Nephron progenitor cell (in vitro differentiated cells): ENCODE measurements at regions not wholly inside any gene's neighbourhood (a gene's known extent, or its start where the extent isn't known, plus 50 kb on each side); places are given as distances from the start of the nearest gene placed in this dataset.

Source experiments
- DNase-seq: peaks from one replicate; pipeline ENCODE4 v3.0.0; 2021
- H3K27ac Mint-ChIP-seq: 2 replicates; pipeline ENCODE4 v1.8.0; 2021; ENCODE audit warnings: mild to moderate bottlenecking, moderate library complexity, mixed read lengths
- H3K27me3 Mint-ChIP-seq: 2 replicates; pipeline ENCODE4 v1.8.0; 2021; ENCODE audit warnings: mild to moderate bottlenecking, low read depth, mixed read lengths; ENCODE audit not compliant: poor library complexity
- H3K36me3 Mint-ChIP-seq: 2 replicates; pipeline ENCODE4 v1.8.0; 2021; ENCODE audit warnings: low read depth, mixed read lengths
- H3K4me1 Mint-ChIP-seq: 2 replicates; pipeline ENCODE4 v1.8.0; 2021; ENCODE audit warnings: mixed read lengths
- H3K4me3 Mint-ChIP-seq: 2 replicates; pipeline ENCODE4 v1.8.0; 2021; ENCODE audit warnings: mild to moderate bottlenecking, moderate library complexity, mixed read lengths
- H3K9me3 Mint-ChIP-seq: 2 replicates; pipeline ENCODE4 v1.8.0; 2021; ENCODE audit warnings: mild to moderate bottlenecking, moderate library complexity, mixed read lengths
- CTCF ChIP-seq: fragments of 200-600 bp; sonication (generic); IDR thresholded peaks from 2 replicates; pipeline ENCODE4 v1.5.0; 2021; ENCODE audit warnings: antibody characterized with exemption

- no peak for DNase-seq
- Mint-ChIP-seq H3K27ac (no peak overlapping the region), H3K36me3 (no peaks in the 10 kb centered on the region), H3K27me3 (peaks cover 4% of the 10 kb centered on the region), H3K9me3 (no peaks in the 10 kb centered on the region), H3K4me1 (no peaks in the 10 kb centered on the region), H3K4me3 (no peak overlapping the region)
- no peak for TF ChIP-seq CTCF
Measured at GRCh38 chr6:9417400-9417799, 982.1 kb upstream of the SLC35B3 start.

GRCh38 chr6:9412951-9413559, 977.7 kb upstream of the SLC35B3 start:
- Mint-ChIP-seq H3K4me3 (no peak overlapping the region), H3K4me1 (no peaks in the 10 kb centered on the region), H3K9me3 (no peaks in the 10 kb centered on the region), H3K36me3 (no peaks in the 10 kb centered on the region), H3K27ac (no peak overlapping the region), H3K27me3 (no peaks in the 10 kb centered on the region)
- peak; percentile 62 for TF ChIP-seq CTCF
- DNase-seq, result peak; percentile 25

- TF ChIP-seq CTCF, result no peak
- Mint-ChIP-seq H3K9me3 (no peaks in the 10 kb centered on the region), H3K4me1 (no peaks in the 10 kb centered on the region), H3K27me3 (peaks cover 6% of the 10 kb centered on the region), H3K36me3 (no peaks in the 10 kb centered on the region), H3K4me3 (no peak overlapping the region), H3K27ac (no peak overlapping the region)
- no peak for DNase-seq
Measured at GRCh38 chr6:9409126-9409525, 973.8 kb upstream of the SLC35B3 start.

- Mint-ChIP-seq H3K4me1 (no peaks in the 10 kb centered on the region), H3K27me3 (peaks cover 6% of the 10 kb centered on the region), H3K9me3 (no peaks in the 10 kb centered on the region), H3K27ac (no peak overlapping the region), H3K36me3 (no peaks in the 10 kb centered on the region), H3K4me3 (no peak overlapping the region)
- no peak for TF ChIP-seq CTCF
- no peak for DNase-seq
Measured at GRCh38 chr6:9408402-9409117, 973.2 kb upstream of the SLC35B3 start.

GRCh38 chr6:9405825-9406224, 970.5 kb upstream of the SLC35B3 start:
- no peaks in the 10 kb centered on the region for H3K36me3 Mint-ChIP-seq
- H3K27ac Mint-ChIP-seq, result no peak overlapping the region
- no peak for TF ChIP-seq CTCF
- no peak for DNase-seq
- H3K9me3 Mint-ChIP-seq, result no peaks in the 10 kb centered on the region
- H3K4me3 Mint-ChIP-seq, result no peak overlapping the region
- peaks cover 6% of the 10 kb centered on the region for H3K4me1 Mint-ChIP-seq
- peaks cover 6% of the 10 kb centered on the region for H3K27me3 Mint-ChIP-seq

- peaks cover 9% of the 10 kb centered on the region for H3K27me3 Mint-ChIP-seq
- H3K36me3 Mint-ChIP-seq, result no peaks in the 10 kb centered on the region
- no peak for DNase-seq
- H3K9me3 Mint-ChIP-seq, result no peaks in the 10 kb centered on the region
- no peak for TF ChIP-seq CTCF
- no peak overlapping the region for H3K4me3 Mint-ChIP-seq
- peaks cover 6% of the 10 kb centered on the region for H3K4me1 Mint-ChIP-seq
- no peak overlapping the region for H3K27ac Mint-ChIP-seq
Measured at GRCh38 chr6:9405369-9405768, 970.0 kb upstream of the SLC35B3 start.
